Upper lobe of left lung (tissue), 4 donors: ENCODE measurements at regions not wholly inside any gene's neighbourhood (a gene's known extent, or its start where the extent isn't known, plus 50 kb on each side); places are given as distances from the start of the nearest gene placed in this dataset.
"Not testable (repeated sequence)": the region's sequence is repeated elsewhere in the genome, so short reads cannot be mapped to it uniquely, and the experiment has no call there.

Experiments
- CTCF ChIP-seq, 6 experiments: fragments of 450-650 bp in 4 of 6; fragments of 200-600 bp in 2 of 6; sonication (generic) in 2 of 6; IDR thresholded peaks; one replicate each; pipeline ENCODE4 v1.5.1; 2016 to 2019; ENCODE audit warnings: antibody characterized with exemption in 6 of 6
- EP300 ChIP-seq, 4 donors: sonication (generic); formaldehyde crosslinking; IDR thresholded peaks; one replicate each; pipeline ENCODE4 v1.5.1; 2017; ENCODE audit warnings: antibody characterized with exemption in 4 of 4, control low read depth in 2 of 4
- POLR2A ChIP-seq, 4 donors: fragments of 450-650 bp; IDR thresholded peaks; one replicate each; pipeline ENCODE4 v1.5.1; 2016 to 2017; ENCODE audit warnings: antibody characterized with exemption in 4 of 4, mild to moderate bottlenecking in 2 of 4
- POLR2AphosphoS5 ChIP-seq, 2 donors: sonication (generic); formaldehyde crosslinking; IDR thresholded peaks; one replicate each; pipeline ENCODE4 v1.5.1; 2017; ENCODE audit warnings: antibody characterized with exemption in 2 of 2

- not testable (repeated sequence) for TF ChIP-seq POLR2A, CTCF, EP300, POLR2AphosphoS5 (IDR thresholded peaks at IDR 0.05)
These were observed 74.2 kb upstream of the PLGLB1 start for GRCh38 chr2:87095804-87096203.
